Uterus (tissue), 2 donors: ENCODE measurements at regions not wholly inside any gene's neighbourhood (a gene's known extent, or its start where the extent isn't known, plus 50 kb on each side); places are given as distances from the start of the nearest gene placed in this dataset.

Experiments
- POLR2A ChIP-seq, 2 donors: fragments of 450-650 bp; IDR thresholded peaks; one replicate each; pipeline ENCODE4 v1.6.1; 2016; ENCODE audit warnings: antibody characterized with exemption in 2 of 2, mild to moderate bottlenecking in 1 of 2, moderate library complexity in 1 of 2
- TF ChIP-seq, protein P1 (sequence below), 4 experiments: fragments of 200-600 bp in 2 of 4; fragments of 450-650 bp in 2 of 4; sonication (generic) in 2 of 4; IDR thresholded peaks; one replicate each; pipeline ENCODE4 v1.5.1; 2016 to 2019; ENCODE audit warnings: antibody characterized with exemption in 4 of 4, mild to moderate bottlenecking in 2 of 4, moderate library complexity in 1 of 4

DNA sequence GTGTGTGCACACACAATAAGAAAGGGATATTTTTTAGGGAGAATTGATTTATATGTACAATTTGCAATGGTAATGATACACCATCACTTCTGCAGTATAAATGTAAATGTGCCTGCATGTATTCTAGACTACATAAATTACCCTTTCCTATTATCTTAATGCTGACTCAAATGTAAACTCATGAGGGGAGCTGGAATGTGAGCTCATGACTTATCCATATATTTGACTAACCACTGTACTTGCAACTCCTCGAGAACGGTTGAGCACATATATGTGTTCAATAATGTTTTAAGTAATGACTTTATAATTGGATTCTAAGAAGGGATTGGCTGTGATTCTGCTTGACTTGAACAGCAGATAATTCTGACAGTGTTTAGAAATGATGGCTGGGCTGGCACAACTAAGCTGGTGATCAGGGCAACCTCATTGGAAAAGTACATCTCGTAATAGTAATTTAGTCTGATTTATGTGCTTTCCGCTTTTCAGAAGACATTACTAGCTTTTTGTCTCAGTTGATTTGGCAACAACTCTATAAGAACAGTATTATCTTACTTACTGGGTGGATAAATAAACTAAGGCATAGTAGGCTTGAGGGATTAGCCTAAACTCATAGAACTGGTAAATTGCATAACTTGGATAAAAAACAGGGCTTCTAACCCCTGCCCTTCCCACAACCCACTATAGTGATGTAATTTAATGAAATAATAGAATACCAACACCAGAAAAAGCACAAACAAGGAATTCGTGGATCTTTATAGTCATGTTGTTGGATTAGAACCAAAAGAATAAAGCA is 130.2 kb upstream of the SPEF2 start:
- TF ChIP-seq, protein P1, sequence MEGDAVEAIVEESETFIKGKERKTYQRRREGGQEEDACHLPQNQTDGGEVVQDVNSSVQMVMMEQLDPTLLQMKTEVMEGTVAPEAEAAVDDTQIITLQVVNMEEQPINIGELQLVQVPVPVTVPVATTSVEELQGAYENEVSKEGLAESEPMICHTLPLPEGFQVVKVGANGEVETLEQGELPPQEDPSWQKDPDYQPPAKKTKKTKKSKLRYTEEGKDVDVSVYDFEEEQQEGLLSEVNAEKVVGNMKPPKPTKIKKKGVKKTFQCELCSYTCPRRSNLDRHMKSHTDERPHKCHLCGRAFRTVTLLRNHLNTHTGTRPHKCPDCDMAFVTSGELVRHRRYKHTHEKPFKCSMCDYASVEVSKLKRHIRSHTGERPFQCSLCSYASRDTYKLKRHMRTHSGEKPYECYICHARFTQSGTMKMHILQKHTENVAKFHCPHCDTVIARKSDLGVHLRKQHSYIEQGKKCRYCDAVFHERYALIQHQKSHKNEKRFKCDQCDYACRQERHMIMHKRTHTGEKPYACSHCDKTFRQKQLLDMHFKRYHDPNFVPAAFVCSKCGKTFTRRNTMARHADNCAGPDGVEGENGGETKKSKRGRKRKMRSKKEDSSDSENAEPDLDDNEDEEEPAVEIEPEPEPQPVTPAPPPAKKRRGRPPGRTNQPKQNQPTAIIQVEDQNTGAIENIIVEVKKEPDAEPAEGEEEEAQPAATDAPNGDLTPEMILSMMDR (IDR thresholded peaks at IDR 0.05): no peak
- TF ChIP-seq POLR2A (IDR thresholded peaks at IDR 0.05): no peak
